HCT116 (cell line): ENCODE measurements at regions not wholly inside any gene's neighbourhood (a gene's known extent, or its start where the extent isn't known, plus 50 kb on each side); places are given as distances from the start of the nearest gene placed in this dataset.

Source experiments
- ATAC-seq: fragments of 200-7000 bp; cut with Tn5 transposase; 2 replicates; pipeline ENCODE4 v1.9.1; 2020; ENCODE audit warnings: mild to moderate bottlenecking, moderate library complexity
- BruUV-seq: library from RNA; stranded (reverse); fragments of 400-500 nt; replicated peaks from 2 replicates; lab custom pipeline; 2021; lab: Mats Ljungman, UMichigan
- CTCF ChIA-PET: fragments of 300-600 bp; sonication (Branson Sonifier 250); formaldehyde crosslinking; loops from one replicate; lab custom pipeline; 2021; ENCODE audit warnings: antibody characterized with exemption; lab: Charles Lee
- POLR2A ChIA-PET: fragments of 300-600, 350-600 bp; sonication (Branson Sonifier 250); formaldehyde crosslinking; loops from one replicate; lab custom pipeline; 2021; ENCODE audit warnings: antibody characterized with exemption; lab: Charles Lee
- RAD21 ChIA-PET, 2 experiments: fragments of 300-600 bp; sonication (Branson Sonifier 250); formaldehyde crosslinking; loops; one replicate each; lab custom pipeline; 2023; ENCODE audit warnings: low total read pairs in 2 of 2; ENCODE audit not compliant: uncharacterized antibody in 2 of 2, unreplicated experiment in 2 of 2, low non-redundant PET in 1 of 2; lab: Charles Lee
- DNase-seq: peaks from one replicate; pipeline ENCODE4 v3.0.0-alpha.2; 2010; ENCODE audit warnings: low read depth, low spot score
- H2AFZ ChIP-seq: fragments of 200-600 bp; shearing (Covaris generic), sonication (generic); 2 replicates; pipeline ENCODE4 v1.6.1; 2017; ENCODE audit warnings: low read depth, mixed run types, mixed read lengths, antibody characterized with exemption, low read length; ENCODE audit not compliant: poor library complexity, severe bottlenecking
- H3K27ac ChIP-seq: 2 replicates; pipeline ENCODE4 v1.5.1; 2012; ENCODE audit warnings: low read depth, low read length
- H3K27me3 ChIP-seq: fragments of 200-600 bp; sonication (generic); 2 replicates; pipeline ENCODE4 v1.6.1; 2016; ENCODE audit warnings: mixed run types, low read length, mixed read lengths; ENCODE audit not compliant: insufficient read depth
- H3K36me3 ChIP-seq, 2 experiments: fragments of 200-500 bp in 1 of 2; fragments of 200-600 bp in 1 of 2; sonication (Bioruptor generic) in 1 of 2; sonication (generic) in 1 of 2; 2 replicates each; pipeline versions ENCODE4 v1.5.1 to v1.6.1; 2014 to 2016; ENCODE audit warnings: low read length in 2 of 2, inconsistent platforms in 1 of 2, mixed read lengths in 1 of 2, mixed run types in 1 of 2; ENCODE audit not compliant: insufficient read depth in 2 of 2, control insufficient read depth in 1 of 2
- H3K4me1 ChIP-seq, 2 experiments: fragments of 200-600 bp in 1 of 2; sonication (generic) in 1 of 2; 2 replicates each; pipeline versions ENCODE4 v1.5.1 to v1.6.1; 2012 to 2017; ENCODE audit warnings: low read length in 2 of 2, inconsistent platforms in 1 of 2, mild to moderate bottlenecking in 1 of 2, mixed read lengths in 1 of 2, mixed run types in 1 of 2, moderate library complexity in 1 of 2; ENCODE audit not compliant: insufficient read depth in 2 of 2, control insufficient read depth in 1 of 2
- H3K4me2 ChIP-seq: fragments of 200-600 bp; sonication (generic); 2 replicates; pipeline ENCODE4 v1.6.1; 2017; ENCODE audit warnings: mixed run types, low read length, mixed read lengths
- H3K4me3 ChIP-seq, 2 experiments: fragments of 200-600 bp in 1 of 2; sonication (generic) in 1 of 2; replicated peaks in 1 of 2; 2 replicates each; pipeline ENCODE4 v1.5.1; 2011 to 2016; ENCODE audit warnings: low read length in 2 of 2, control low read depth in 1 of 2, low read depth in 1 of 2, mild to moderate bottlenecking in 1 of 2, mixed read lengths in 1 of 2, mixed run types in 1 of 2
- H3K79me2 ChIP-seq: fragments of 200-600 bp; sonication (generic); 2 replicates; pipeline ENCODE4 v1.6.1; 2017; ENCODE audit warnings: mild to moderate bottlenecking, mixed run types, low read length, moderate library complexity, mixed read lengths; ENCODE audit not compliant: insufficient read depth
- H3K9ac ChIP-seq: fragments of 200-600 bp; sonication (generic); 2 replicates; pipeline ENCODE4 v1.6.1; 2016; ENCODE audit warnings: low read length, mixed read lengths
- H3K9me2 ChIP-seq: fragments of 200-600 bp; sonication (generic), shearing (Covaris generic); 2 replicates; pipeline ENCODE4 v1.6.1; 2017; ENCODE audit warnings: mixed run types, mild to moderate bottlenecking, moderate library complexity; ENCODE audit not compliant: insufficient read depth
- H3K9me3 ChIP-seq, 2 experiments: fragments of 200-500 bp in 1 of 2; fragments of 200-600 bp in 1 of 2; sonication (Bioruptor generic) in 1 of 2; sonication (generic) in 1 of 2; 2 replicates each; pipeline ENCODE4 v1.6.1; 2014 to 2017; ENCODE audit warnings: low read length in 2 of 2, mixed read lengths in 2 of 2, inconsistent platforms in 1 of 2, low read depth in 1 of 2, mild to moderate bottlenecking in 1 of 2, mixed run types in 1 of 2, moderate library complexity in 1 of 2; ENCODE audit not compliant: control insufficient read depth in 1 of 2, insufficient read depth in 1 of 2
- H4K20me1 ChIP-seq: fragments of 200-600 bp; sonication (generic), shearing (Covaris generic); 2 replicates; pipeline ENCODE4 v1.6.1; 2017; ENCODE audit warnings: mixed run types, mild to moderate bottlenecking, moderate library complexity; ENCODE audit not compliant: insufficient read depth
- CBX3 ChIP-seq: IDR thresholded peaks from 2 replicates; pipeline ENCODE4 v1.6.1; 2012; ENCODE audit warnings: low read depth
- ELF1 ChIP-seq: IDR thresholded peaks from 2 replicates; pipeline ENCODE4 v1.6.1; 2012; ENCODE audit warnings: low read depth, borderline replicate concordance
- EZH2 ChIP-seq: fragments of 200-600 bp; sonication (generic); IDR thresholded peaks from 2 replicates; pipeline ENCODE4 v1.6.1; 2017; ENCODE audit warnings: antibody characterized with exemption, mixed run types
- EZH2phosphoT487 ChIP-seq: fragments of 200-600 bp; IDR thresholded peaks from 2 replicates; pipeline ENCODE4 v1.6.1; 2018; ENCODE audit warnings: antibody characterized with exemption, borderline replicate concordance
- FOSL1 ChIP-seq: IDR thresholded peaks from 2 replicates; pipeline ENCODE4 v1.6.1; 2012; ENCODE audit warnings: low read depth
- SP1 ChIP-seq: IDR thresholded peaks from 2 replicates; pipeline ENCODE4 v1.6.1; 2012; ENCODE audit warnings: low read depth
- SRF ChIP-seq: IDR thresholded peaks from 2 replicates; pipeline ENCODE4 v1.6.1; 2012; ENCODE audit warnings: low read depth
- intact Hi-C: fragments of 100-400 bp; cut with micrococcal nuclease; formaldehyde crosslinking; loops from 2 replicates; pipeline ENCODE4 v1.10.0; 2022
- TF ChIP-seq, protein P1 (sequence below): IDR thresholded peaks from 2 replicates; pipeline ENCODE4 v1.6.1; 2011; ENCODE audit warnings: mild to moderate bottlenecking, low read length, moderate library complexity; ENCODE audit not compliant: insufficient replicate concordance; ENCODE audit errors: extremely low read depth
- TF ChIP-seq, protein P2 (sequence below), 3 experiments: fragments of 200-600 bp in 1 of 3; sonication (generic) in 1 of 3; IDR thresholded peaks in 2 of 3; conservative IDR thresholded peaks in 1 of 3; 2 replicates each; pipeline ENCODE4 v1.5.1; 2012 to 2017; ENCODE audit warnings: low read depth in 2 of 3, low read length in 2 of 3, antibody characterized with exemption in 1 of 3, borderline replicate concordance in 1 of 3, control low read depth in 1 of 3, mild to moderate bottlenecking in 1 of 3, mixed read lengths in 1 of 3, mixed run types in 1 of 3, moderate library complexity in 1 of 3; ENCODE audit not compliant: insufficient read depth in 1 of 3

- H3K9me3 ChIP-seq, result no peaks in the 10 kb centered on the region
- no TSS peak for BruUV-seq
- H3K27ac ChIP-seq, result no peak overlapping the region
- H3K27me3 ChIP-seq, result peaks cover 9% of the 10 kb centered on the region; the same call in 1 of the 2 replicates
- ChIA-PET RAD21 (no interaction called here), POLR2A (interaction anchor here (1.2 kb wide), 1 partner anchor 9 kb away, joined by 3 read pairs; no protein-coding TSS in a partner anchor)
- H3K4me2 ChIP-seq, result no peak overlapping the region
- H3K4me1 ChIP-seq, result no peaks in the 10 kb centered on the region
- no peak overlapping the region for H3K4me3 ChIP-seq
- TF ChIP-seq, protein P1, sequence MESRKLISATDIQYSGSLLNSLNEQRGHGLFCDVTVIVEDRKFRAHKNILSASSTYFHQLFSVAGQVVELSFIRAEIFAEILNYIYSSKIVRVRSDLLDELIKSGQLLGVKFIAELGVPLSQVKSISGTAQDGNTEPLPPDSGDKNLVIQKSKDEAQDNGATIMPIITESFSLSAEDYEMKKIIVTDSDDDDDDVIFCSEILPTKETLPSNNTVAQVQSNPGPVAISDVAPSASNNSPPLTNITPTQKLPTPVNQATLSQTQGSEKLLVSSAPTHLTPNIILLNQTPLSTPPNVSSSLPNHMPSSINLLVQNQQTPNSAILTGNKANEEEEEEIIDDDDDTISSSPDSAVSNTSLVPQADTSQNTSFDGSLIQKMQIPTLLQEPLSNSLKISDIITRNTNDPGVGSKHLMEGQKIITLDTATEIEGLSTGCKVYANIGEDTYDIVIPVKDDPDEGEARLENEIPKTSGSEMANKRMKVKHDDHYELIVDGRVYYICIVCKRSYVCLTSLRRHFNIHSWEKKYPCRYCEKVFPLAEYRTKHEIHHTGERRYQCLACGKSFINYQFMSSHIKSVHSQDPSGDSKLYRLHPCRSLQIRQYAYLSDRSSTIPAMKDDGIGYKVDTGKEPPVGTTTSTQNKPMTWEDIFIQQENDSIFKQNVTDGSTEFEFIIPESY, result no peak
- TF ChIP-seq, all 23 proteins: peak for 0
- Histone ChIP-seq H4K20me1 (no peaks in the 10 kb centered on the region), H3K9me2 (no peaks in the 10 kb centered on the region), H3K79me2 (no peaks in the 10 kb centered on the region), H3K9ac (no peak overlapping the region), H3K36me3 (no peaks in the 10 kb centered on the region), H2AFZ (no peak overlapping the region)
- DNase-seq, result no peak
- no peak for ATAC-seq
- intact Hi-C loops, result no loop called here
- CTCF ChIA-PET, result no interaction called here
Observed at GRCh38 chr6:132971676-132972075, 157.3 kb downstream of the RPS12 start.

GRCh38 chr6:132972254-132972653 lies 157.9 kb downstream of the RPS12 start:
- Histone ChIP-seq H3K9ac (no peak overlapping the region), H3K9me2 (no peaks in the 10 kb centered on the region), H3K27ac (no peak overlapping the region), H4K20me1 (no peaks in the 10 kb centered on the region), H3K4me1 (no peaks in the 10 kb centered on the region), H2AFZ (no peak overlapping the region), H3K4me3 (no peak overlapping the region), H3K4me2 (no peak overlapping the region), H3K79me2 (no peaks in the 10 kb centered on the region), H3K27me3 (peaks cover 9% of the 10 kb centered on the region; the same call in 1 of the 2 replicates), H3K36me3 (no peaks in the 10 kb centered on the region), H3K9me3 (no peaks in the 10 kb centered on the region)
- POLR2A ChIA-PET, result interaction anchor here (1.2 kb wide), 1 partner anchor 9 kb away, joined by 3 read pairs; no protein-coding TSS in a partner anchor
- intact Hi-C loops, result no loop called here
- DNase-seq, result no peak
- no peak for TF ChIP-seq CBX3
- no peak for TF ChIP-seq EZH2phosphoT487
- no peak for TF ChIP-seq SRF
- TF ChIP-seq, protein P1, result no peak
- no peak for TF ChIP-seq ELF1
- TF ChIP-seq, protein P2, sequence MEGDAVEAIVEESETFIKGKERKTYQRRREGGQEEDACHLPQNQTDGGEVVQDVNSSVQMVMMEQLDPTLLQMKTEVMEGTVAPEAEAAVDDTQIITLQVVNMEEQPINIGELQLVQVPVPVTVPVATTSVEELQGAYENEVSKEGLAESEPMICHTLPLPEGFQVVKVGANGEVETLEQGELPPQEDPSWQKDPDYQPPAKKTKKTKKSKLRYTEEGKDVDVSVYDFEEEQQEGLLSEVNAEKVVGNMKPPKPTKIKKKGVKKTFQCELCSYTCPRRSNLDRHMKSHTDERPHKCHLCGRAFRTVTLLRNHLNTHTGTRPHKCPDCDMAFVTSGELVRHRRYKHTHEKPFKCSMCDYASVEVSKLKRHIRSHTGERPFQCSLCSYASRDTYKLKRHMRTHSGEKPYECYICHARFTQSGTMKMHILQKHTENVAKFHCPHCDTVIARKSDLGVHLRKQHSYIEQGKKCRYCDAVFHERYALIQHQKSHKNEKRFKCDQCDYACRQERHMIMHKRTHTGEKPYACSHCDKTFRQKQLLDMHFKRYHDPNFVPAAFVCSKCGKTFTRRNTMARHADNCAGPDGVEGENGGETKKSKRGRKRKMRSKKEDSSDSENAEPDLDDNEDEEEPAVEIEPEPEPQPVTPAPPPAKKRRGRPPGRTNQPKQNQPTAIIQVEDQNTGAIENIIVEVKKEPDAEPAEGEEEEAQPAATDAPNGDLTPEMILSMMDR (IDR thresholded peaks at IDR 0.05 in 2 of 3, conservative IDR thresholded peaks at IDR 0.05 in 1 of 3; ENCODE audit: borderline replicate concordance in 1 of 3, insufficient read depth in 1 of 3, low read depth in 2 of 3, low read length in 2 of 3), result no peak
- no peak for TF ChIP-seq EZH2
- no peak for TF ChIP-seq SP1
- TF ChIP-seq FOSL1, result no peak
- CTCF ChIA-PET, result no interaction called here
- ATAC-seq, result no peak
- no TSS peak for BruUV-seq
- RAD21 ChIA-PET, result no interaction called here
